Neural progenitor cell (in vitro differentiated cells): ENCODE measurements at regions not wholly inside any gene's neighbourhood (a gene's known extent, or its start where the extent isn't known, plus 50 kb on each side); places are given as distances from the start of the nearest gene placed in this dataset.
A peak's percentile ranks its signal among the peaks of the same experiment; 100 is the strongest.
"Not testable (repeated sequence)": the region's sequence is repeated elsewhere in the genome, so short reads cannot be mapped to it uniquely, and the experiment has no call there.

Experiments used
- DNase-seq: peaks from one replicate; pipeline ENCODE4 v3.0.0-alpha.2; 2016; ENCODE audit warnings: low spot score
- H2AFZ ChIP-seq: fragments of 200-600 bp; sonication (generic); replicated peaks from 2 replicates; pipeline ENCODE4 v1.6.1; 2016; ENCODE audit warnings: antibody characterized with exemption
- H3F3A ChIP-seq: fragments of 200-600 bp; sonication (generic); 2 replicates; pipeline ENCODE4 v1.6.1; 2016; ENCODE audit warnings: antibody characterized with exemption, low read depth
- H3K27ac ChIP-seq: fragments of 200-600 bp; sonication (generic); 2 replicates; pipeline ENCODE4 v1.5.1; 2016; ENCODE audit warnings: mild to moderate bottlenecking
- H3K27me3 ChIP-seq: fragments of 200-600 bp; sonication (generic); 2 replicates; pipeline ENCODE4 v1.6.1; 2016; ENCODE audit warnings: mild to moderate bottlenecking, moderate library complexity
- H3K36me3 ChIP-seq: fragments of 200-600 bp; sonication (generic); 2 replicates; pipeline ENCODE4 v1.5.1; 2016
- H3K4me1 ChIP-seq: fragments of 200-600 bp; sonication (generic); 2 replicates; pipeline ENCODE4 v1.6.1; 2016; ENCODE audit warnings: mixed run types
- H3K4me2 ChIP-seq: fragments of 200-600 bp; sonication (generic); 2 replicates; pipeline ENCODE4 v1.6.1; 2016
- H3K4me3 ChIP-seq: fragments of 200-600 bp; sonication (generic); 2 replicates; pipeline ENCODE4 v1.5.1; 2016
- H3K79me2 ChIP-seq: fragments of 200-600 bp; sonication (generic); 2 replicates; pipeline ENCODE4 v1.6.1; 2016; ENCODE audit warnings: low read depth
- H3K9ac ChIP-seq: fragments of 200-600 bp; sonication (generic); 2 replicates; pipeline ENCODE4 v1.6.1; 2016
- H3K9me3 ChIP-seq: fragments of 200-600 bp; sonication (generic); 2 replicates; pipeline ENCODE4 v1.5.1; 2016; ENCODE audit warnings: low read depth
- H4K20me1 ChIP-seq: fragments of 200-600 bp; sonication (generic); 2 replicates; pipeline ENCODE4 v1.6.1; 2016; ENCODE audit warnings: low read depth
- H3K27ac Mint-ChIP-seq: 3 replicates; pipeline ENCODE4 v1.8.0; 2021; ENCODE audit warnings: mixed read lengths
- H3K27me3 Mint-ChIP-seq: 2 replicates; pipeline ENCODE4 v1.8.0; 2022; ENCODE audit warnings: low read depth, mild to moderate bottlenecking, inconsistent platforms, moderate library complexity, mixed read lengths; ENCODE audit not compliant: insufficient read depth
- H3K36me3 Mint-ChIP-seq: 3 replicates; pipeline ENCODE4 v1.8.0; 2021; ENCODE audit warnings: mixed read lengths
- H3K4me1 Mint-ChIP-seq: 3 replicates; pipeline ENCODE4 v1.8.0; 2021; ENCODE audit warnings: mixed read lengths
- H3K4me3 Mint-ChIP-seq: 3 replicates; pipeline ENCODE4 v1.8.0; 2021; ENCODE audit warnings: mild to moderate bottlenecking, moderate library complexity, mixed read lengths
- H3K9me3 Mint-ChIP-seq: 3 replicates; pipeline ENCODE4 v1.8.0; 2020; ENCODE audit warnings: mixed read lengths
- EZH2 ChIP-seq: fragments of 200-600 bp; sonication (generic); IDR thresholded peaks from 2 replicates; pipeline ENCODE4 v1.6.1; 2017; ENCODE audit warnings: antibody characterized with exemption, mild to moderate bottlenecking, moderate library complexity
- EZH2phosphoT487 ChIP-seq: fragments of 200-600 bp; sonication (generic); IDR thresholded peaks from 2 replicates; pipeline ENCODE4 v1.6.1; 2017; ENCODE audit warnings: antibody characterized with exemption
- TF ChIP-seq, protein P1 (sequence below): fragments of 200-600 bp; sonication (generic); IDR thresholded peaks from 2 replicates; pipeline ENCODE4 v1.5.1; 2017; ENCODE audit warnings: antibody characterized with exemption, mild to moderate bottlenecking

DNA sequence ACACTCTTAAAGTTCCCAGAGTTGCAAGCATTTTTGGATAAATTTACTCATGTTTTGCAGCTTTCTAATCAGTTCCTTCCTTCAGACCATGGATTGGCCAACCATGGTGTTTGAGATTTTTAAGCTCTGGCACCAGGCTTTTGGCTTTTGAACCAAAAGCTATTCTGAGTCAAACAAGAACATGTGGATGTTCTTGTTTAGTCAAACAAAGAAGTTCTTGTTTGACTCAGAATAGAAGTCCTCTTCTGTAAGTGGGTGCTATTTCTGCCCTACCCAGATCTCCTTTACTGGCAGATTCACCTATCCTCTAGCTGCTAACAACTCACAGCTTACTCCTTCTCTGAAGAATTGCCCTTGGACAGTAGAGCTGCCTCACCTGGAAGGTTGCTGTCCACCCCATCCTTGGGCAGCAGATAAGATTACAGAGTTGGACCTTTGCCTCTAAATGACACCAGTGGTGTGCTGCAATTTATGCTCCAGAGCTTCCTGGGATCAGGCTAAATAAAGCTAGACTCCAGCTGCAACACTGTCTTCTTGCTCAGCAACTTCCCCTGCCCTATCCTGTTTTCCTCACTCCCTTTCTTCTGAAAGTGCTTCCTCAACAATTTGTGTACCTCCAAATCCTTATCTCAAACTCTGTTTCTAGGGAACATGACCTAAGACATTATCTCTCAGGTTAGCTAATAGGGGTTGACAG is 65.6 kb downstream of the COL6A6 start:
- no peaks in the 10 kb centered on the region for H4K20me1 ChIP-seq
- no peaks in the 10 kb centered on the region for H3F3A ChIP-seq
- H3K27me3 ChIP-seq: no peaks in the 10 kb centered on the region
- no peaks in the 10 kb centered on the region for H3K9me3 Mint-ChIP-seq
- H3K4me3 Mint-ChIP-seq: no peak overlapping the region
- no peaks in the 10 kb centered on the region for H3K4me1 Mint-ChIP-seq
- no peak overlapping the region for H3K4me2 ChIP-seq
- H3K9ac ChIP-seq: no peak overlapping the region
- no peak overlapping the region for H2AFZ ChIP-seq
- TF ChIP-seq EZH2phosphoT487 (no peak), EZH2 (no peak)
- TF ChIP-seq, protein P1, sequence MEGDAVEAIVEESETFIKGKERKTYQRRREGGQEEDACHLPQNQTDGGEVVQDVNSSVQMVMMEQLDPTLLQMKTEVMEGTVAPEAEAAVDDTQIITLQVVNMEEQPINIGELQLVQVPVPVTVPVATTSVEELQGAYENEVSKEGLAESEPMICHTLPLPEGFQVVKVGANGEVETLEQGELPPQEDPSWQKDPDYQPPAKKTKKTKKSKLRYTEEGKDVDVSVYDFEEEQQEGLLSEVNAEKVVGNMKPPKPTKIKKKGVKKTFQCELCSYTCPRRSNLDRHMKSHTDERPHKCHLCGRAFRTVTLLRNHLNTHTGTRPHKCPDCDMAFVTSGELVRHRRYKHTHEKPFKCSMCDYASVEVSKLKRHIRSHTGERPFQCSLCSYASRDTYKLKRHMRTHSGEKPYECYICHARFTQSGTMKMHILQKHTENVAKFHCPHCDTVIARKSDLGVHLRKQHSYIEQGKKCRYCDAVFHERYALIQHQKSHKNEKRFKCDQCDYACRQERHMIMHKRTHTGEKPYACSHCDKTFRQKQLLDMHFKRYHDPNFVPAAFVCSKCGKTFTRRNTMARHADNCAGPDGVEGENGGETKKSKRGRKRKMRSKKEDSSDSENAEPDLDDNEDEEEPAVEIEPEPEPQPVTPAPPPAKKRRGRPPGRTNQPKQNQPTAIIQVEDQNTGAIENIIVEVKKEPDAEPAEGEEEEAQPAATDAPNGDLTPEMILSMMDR: no peak
- DNase-seq: no peak
- no peaks in the 10 kb centered on the region for H3K9me3 ChIP-seq
- no peaks in the 10 kb centered on the region for H3K4me1 ChIP-seq
- H3K36me3 ChIP-seq: no peaks in the 10 kb centered on the region
- no peaks in the 10 kb centered on the region for H3K36me3 Mint-ChIP-seq
- H3K4me3 ChIP-seq: no peak overlapping the region
- H3K27ac Mint-ChIP-seq: no peak overlapping the region
- no peaks in the 10 kb centered on the region for H3K27me3 Mint-ChIP-seq
- no peaks in the 10 kb centered on the region for H3K79me2 ChIP-seq
- no peak overlapping the region for H3K27ac ChIP-seq

DNA sequence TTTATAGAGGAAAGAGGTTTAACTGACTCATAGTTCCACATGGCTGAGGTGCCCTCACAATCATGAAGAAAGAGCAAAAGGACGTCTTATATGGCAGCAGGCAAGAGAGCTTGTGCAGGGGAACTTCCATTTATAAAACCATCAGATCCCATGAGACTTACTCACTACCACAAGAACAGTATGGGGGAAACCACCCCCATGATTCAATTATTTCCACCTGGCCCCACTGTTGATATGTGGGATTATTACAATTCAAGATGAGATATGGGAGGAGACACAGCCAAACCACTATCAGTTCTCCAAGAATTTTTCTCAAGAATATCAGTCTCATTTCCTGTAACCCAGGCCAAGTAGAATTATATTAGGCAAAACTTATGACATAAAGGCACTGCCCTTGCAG is 77.8 kb downstream of the COL6A6 start:
- H3K27ac ChIP-seq, H3K4me1 Mint-ChIP-seq, DNase-seq, H3K36me3 ChIP-seq, H3F3A ChIP-seq, H3K4me3 Mint-ChIP-seq, H2AFZ ChIP-seq, H3K4me2 ChIP-seq, H3K79me2 ChIP-seq, H3K27me3 ChIP-seq, H4K20me1 ChIP-seq, H3K27me3 Mint-ChIP-seq, H3K9ac ChIP-seq, H3K4me3 ChIP-seq, H3K36me3 Mint-ChIP-seq, H3K27ac Mint-ChIP-seq, H3K4me1 ChIP-seq, H3K9me3 Mint-ChIP-seq, H3K9me3 ChIP-seq: not testable (repeated sequence)

- Mint-ChIP-seq H3K27ac (no peak overlapping the region), H3K4me1 (peaks cover under 1% of the 10 kb centered on the region), H3K9me3 (no peaks in the 10 kb centered on the region), H3K27me3 (peaks cover 3% of the 10 kb centered on the region), H3K4me3 (no peak overlapping the region), H3K36me3 (no peaks in the 10 kb centered on the region)
- Histone ChIP-seq H3K27ac (no peak overlapping the region), H3K4me3 (no peak overlapping the region), H3K4me2 (no peak overlapping the region), H3K4me1 (no peaks in the 10 kb centered on the region), H3K27me3 (no peaks in the 10 kb centered on the region), H3K36me3 (no peaks in the 10 kb centered on the region), H3K9ac (no peak overlapping the region), H2AFZ (no peak overlapping the region), H3K9me3 (no peaks in the 10 kb centered on the region), H3F3A (no peaks in the 10 kb centered on the region), H3K79me2 (no peaks in the 10 kb centered on the region), H4K20me1 (no peaks in the 10 kb centered on the region)
- no peak for DNase-seq
- TF ChIP-seq EZH2phosphoT487 (no peak), EZH2 (no peak)
- TF ChIP-seq, protein P1: no peak
Observed at GRCh38 chr3:130596484-130596883, 79.5 kb downstream of the COL6A6 start.

GRCh38 chr3:130601442-130601971 is 84.5 kb downstream of the COL6A6 start:
- Histone ChIP-seq H3K4me3 (no peak overlapping the region), H3K4me1 (peaks cover 3% of the 10 kb centered on the region), H3K9me3 (peaks cover 1% of the 10 kb centered on the region), H4K20me1 (no peaks in the 10 kb centered on the region), H3K9ac (no peak overlapping the region), H3K27me3 (no peaks in the 10 kb centered on the region), H3K27ac (no peak overlapping the region), H2AFZ (peak overlapping the region; percentile 76), H3F3A (no peaks in the 10 kb centered on the region), H3K36me3 (no peaks in the 10 kb centered on the region), H3K79me2 (no peaks in the 10 kb centered on the region), H3K4me2 (no peak overlapping the region)
- Mint-ChIP-seq H3K4me1 (peaks cover 10% of the 10 kb centered on the region), H3K27ac (no peak overlapping the region), H3K36me3 (no peaks in the 10 kb centered on the region), H3K4me3 (no peak overlapping the region), H3K9me3 (peaks cover 2% of the 10 kb centered on the region), H3K27me3 (peaks cover 5% of the 10 kb centered on the region)
- no peak for DNase-seq
- TF ChIP-seq EZH2phosphoT487: no peak
- TF ChIP-seq EZH2: no peak
- TF ChIP-seq, protein P1: no peak
